Sigmoid colon (tissue), 4 donors: ENCODE measurements at regions not wholly inside any gene's neighbourhood (a gene's known extent, or its start where the extent isn't known, plus 50 kb on each side); places are given as distances from the start of the nearest gene placed in this dataset.

Experiments
- EP300 ChIP-seq, 4 donors: sonication (generic); formaldehyde crosslinking; IDR thresholded peaks; one replicate each; pipeline ENCODE4 v1.6.1; 2017; ENCODE audit warnings: antibody characterized with exemption in 4 of 4
- POLR2A ChIP-seq, 2 donors: fragments of 450-650 bp; IDR thresholded peaks; one replicate each; pipeline ENCODE4 v1.6.1; 2016; ENCODE audit warnings: antibody characterized with exemption in 2 of 2, mild to moderate bottlenecking in 2 of 2, moderate library complexity in 2 of 2
- POLR2AphosphoS5 ChIP-seq, 4 donors: sonication (generic); formaldehyde crosslinking; IDR thresholded peaks; one replicate each; pipeline ENCODE4 v1.6.1; 2017; ENCODE audit warnings: antibody characterized with exemption in 4 of 4

DNA sequence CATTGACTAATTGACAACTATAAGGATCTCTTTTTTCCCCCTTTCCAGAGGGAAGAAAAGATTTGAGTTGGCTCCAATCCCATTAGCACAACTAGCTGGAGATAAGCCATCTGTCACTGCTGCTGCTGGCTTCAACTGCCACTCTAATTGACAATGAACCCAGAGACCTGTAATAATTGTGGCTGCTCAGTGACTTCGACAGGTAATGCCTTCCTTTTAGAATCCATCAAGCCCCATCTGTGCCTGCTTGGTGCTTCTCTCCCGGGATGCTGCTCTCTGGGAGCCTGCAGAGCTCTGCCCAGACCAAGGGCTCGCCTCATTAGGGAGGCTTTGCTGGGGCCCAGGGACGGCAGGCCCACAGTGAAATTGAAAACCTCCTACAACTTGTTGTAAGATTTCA is 376.7 kb upstream of the SOX11 start:
- TF ChIP-seq POLR2AphosphoS5 (IDR thresholded peaks at IDR 0.05) (no peak), EP300 (IDR thresholded peaks at IDR 0.05) (no peak), POLR2A (IDR thresholded peaks at IDR 0.05) (no peak)
